KMS-11 (cell line): ENCODE measurements at regions not wholly inside any gene's neighbourhood (a gene's known extent, or its start where the extent isn't known, plus 50 kb on each side); places are given as distances from the start of the nearest gene placed in this dataset.

Experiments
- H2AFZ ChIP-seq: fragments of 200-600 bp; sonication (generic); 2 replicates; pipeline ENCODE4 v1.6.1; 2016; ENCODE audit warnings: antibody characterized with exemption, mixed run types, low read depth
- H3K27ac ChIP-seq: fragments of 200-600 bp; sonication (generic); 2 replicates; pipeline ENCODE4 v1.6.1; 2016; ENCODE audit warnings: mild to moderate bottlenecking, mixed run types
- H3K27me3 ChIP-seq: fragments of 200-600 bp; sonication (generic); 2 replicates; pipeline ENCODE4 v1.6.1; 2017; ENCODE audit warnings: mild to moderate bottlenecking, low read depth, mixed run types, moderate library complexity; ENCODE audit not compliant: insufficient read depth
- H3K36me3 ChIP-seq: fragments of 200-600 bp; sonication (generic); 2 replicates; pipeline ENCODE4 v1.6.1; 2017; ENCODE audit warnings: mild to moderate bottlenecking, mixed run types; ENCODE audit not compliant: insufficient read depth
- H3K4me1 ChIP-seq: fragments of 200-600 bp; sonication (generic); 2 replicates; pipeline ENCODE4 v1.6.1; 2016; ENCODE audit warnings: mild to moderate bottlenecking, low read depth, mixed run types; ENCODE audit not compliant: poor library complexity, severe bottlenecking
- H3K4me2 ChIP-seq: fragments of 200-600 bp; sonication (generic); 2 replicates; pipeline ENCODE4 v1.7.0; 2016; ENCODE audit warnings: mild to moderate bottlenecking, mixed run types
- H3K4me3 ChIP-seq: fragments of 200-600 bp; sonication (generic); IDR thresholded peaks from 2 replicates; pipeline ENCODE4 v1.6.1; 2017; ENCODE audit warnings: low read depth, low read length, mixed read lengths; ENCODE audit not compliant: insufficient read depth
- H3K79me2 ChIP-seq: fragments of 200-600 bp; sonication (generic); 2 replicates; pipeline ENCODE4 v1.6.1; 2016; ENCODE audit warnings: low read depth, mixed run types; ENCODE audit not compliant: insufficient read depth
- H3K9ac ChIP-seq: fragments of 200-600 bp; sonication (generic); 2 replicates; pipeline ENCODE4 v1.6.1; 2016; ENCODE audit warnings: mild to moderate bottlenecking, mixed run types
- H4K20me1 ChIP-seq: fragments of 200-600 bp; sonication (generic); 2 replicates; pipeline ENCODE4 v1.6.1; 2016; ENCODE audit warnings: mild to moderate bottlenecking, mixed run types; ENCODE audit not compliant: insufficient read depth
- TF ChIP-seq, protein P1 (sequence below): fragments of 200-600 bp; sonication (generic); conservative IDR thresholded peaks from 2 replicates; pipeline ENCODE4 v1.6.1; 2017; ENCODE audit warnings: low read depth, mild to moderate bottlenecking, antibody characterized with exemption, low read length, moderate library complexity, mixed read lengths

GRCh38 chr2:120620025-120620793, 115.5 kb upstream of the GLI2 start:
- Histone ChIP-seq H3K27me3 (no peaks in the 10 kb centered on the region), H3K9ac (no peak overlapping the region), H3K79me2 (no peaks in the 10 kb centered on the region), H2AFZ (no peak overlapping the region), H3K27ac (no peak overlapping the region), H3K36me3 (no peaks in the 10 kb centered on the region), H3K4me1 (no peaks in the 10 kb centered on the region), H3K4me3 (no peak overlapping the region), H3K4me2 (no peak overlapping the region), H4K20me1 (no peaks in the 10 kb centered on the region)
- TF ChIP-seq, protein P1, sequence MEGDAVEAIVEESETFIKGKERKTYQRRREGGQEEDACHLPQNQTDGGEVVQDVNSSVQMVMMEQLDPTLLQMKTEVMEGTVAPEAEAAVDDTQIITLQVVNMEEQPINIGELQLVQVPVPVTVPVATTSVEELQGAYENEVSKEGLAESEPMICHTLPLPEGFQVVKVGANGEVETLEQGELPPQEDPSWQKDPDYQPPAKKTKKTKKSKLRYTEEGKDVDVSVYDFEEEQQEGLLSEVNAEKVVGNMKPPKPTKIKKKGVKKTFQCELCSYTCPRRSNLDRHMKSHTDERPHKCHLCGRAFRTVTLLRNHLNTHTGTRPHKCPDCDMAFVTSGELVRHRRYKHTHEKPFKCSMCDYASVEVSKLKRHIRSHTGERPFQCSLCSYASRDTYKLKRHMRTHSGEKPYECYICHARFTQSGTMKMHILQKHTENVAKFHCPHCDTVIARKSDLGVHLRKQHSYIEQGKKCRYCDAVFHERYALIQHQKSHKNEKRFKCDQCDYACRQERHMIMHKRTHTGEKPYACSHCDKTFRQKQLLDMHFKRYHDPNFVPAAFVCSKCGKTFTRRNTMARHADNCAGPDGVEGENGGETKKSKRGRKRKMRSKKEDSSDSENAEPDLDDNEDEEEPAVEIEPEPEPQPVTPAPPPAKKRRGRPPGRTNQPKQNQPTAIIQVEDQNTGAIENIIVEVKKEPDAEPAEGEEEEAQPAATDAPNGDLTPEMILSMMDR, result no peak

GRCh38 chr2:120622159-120622869, 113.4 kb upstream of the GLI2 start:
- Histone ChIP-seq H3K4me2 (no peak overlapping the region), H3K9ac (no peak overlapping the region), H2AFZ (no peak overlapping the region), H3K4me3 (no peak overlapping the region), H3K79me2 (no peaks in the 10 kb centered on the region), H3K27ac (no peak overlapping the region), H4K20me1 (no peaks in the 10 kb centered on the region), H3K36me3 (no peaks in the 10 kb centered on the region), H3K4me1 (no peaks in the 10 kb centered on the region), H3K27me3 (no peaks in the 10 kb centered on the region)
- TF ChIP-seq, protein P1, result no peak

- Histone ChIP-seq H3K79me2 (no peaks in the 10 kb centered on the region), H3K27me3 (no peaks in the 10 kb centered on the region), H3K4me1 (no peaks in the 10 kb centered on the region), H3K4me2 (no peak overlapping the region), H3K27ac (no peak overlapping the region), H3K36me3 (no peaks in the 10 kb centered on the region), H4K20me1 (no peaks in the 10 kb centered on the region), H2AFZ (no peak overlapping the region), H3K9ac (no peak overlapping the region), H3K4me3 (no peak overlapping the region)
- TF ChIP-seq, protein P1, result no peak
These were observed 112.5 kb upstream of the GLI2 start for GRCh38 chr2:120622886-120623753.

- H4K20me1 ChIP-seq, result no peaks in the 10 kb centered on the region
- H3K4me2 ChIP-seq, result no peak overlapping the region
- no peaks in the 10 kb centered on the region for H3K4me1 ChIP-seq
- no peak overlapping the region for H3K27ac ChIP-seq
- no peak overlapping the region for H3K9ac ChIP-seq
- H3K4me3 ChIP-seq, result no peak overlapping the region
- no peaks in the 10 kb centered on the region for H3K79me2 ChIP-seq
- H3K27me3 ChIP-seq, result no peaks in the 10 kb centered on the region
- TF ChIP-seq, protein P1, result no peak
- no peaks in the 10 kb centered on the region for H3K36me3 ChIP-seq
- H2AFZ ChIP-seq, result no peak overlapping the region
These were observed 111.5 kb upstream of the GLI2 start for GRCh38 chr2:120624061-120624737.
